Caco-2 (cell line): ENCODE measurements at regions not wholly inside any gene's neighbourhood (a gene's known extent, or its start where the extent isn't known, plus 50 kb on each side); places are given as distances from the start of the nearest gene placed in this dataset.

Source experiments
- BruUV-seq: library from RNA; stranded (reverse); fragments of 400-500 nt; replicated peaks from 2 replicates; lab custom pipeline; 2021; lab: Mats Ljungman, UMichigan
- CTCF ChIA-PET: fragments of 300-600 bp; sonication (Branson Sonifier 250); formaldehyde crosslinking; loops from one replicate; lab custom pipeline; 2022; ENCODE audit warnings: antibody characterized with exemption; lab: Charles Lee
- POLR2A ChIA-PET: fragments of 300-600 bp; sonication (Branson Sonifier 250); formaldehyde crosslinking; loops from one replicate; lab custom pipeline; 2022; ENCODE audit warnings: antibody characterized with exemption; lab: Charles Lee
- DNase-seq, 2 experiments: peaks; one replicate each; pipeline versions ENCODE4 v3.0.0 to v3.0.0-alpha.2; 2020 to 2022
- H3K27me3 ChIP-seq: replicated peaks from 2 replicates; pipeline ENCODE4 v1.6.0; 2011; ENCODE audit warnings: low read length; ENCODE audit not compliant: control insufficient read depth, insufficient read depth
- H3K36me3 ChIP-seq: 2 replicates; pipeline ENCODE4 v1.5.1; 2011; ENCODE audit warnings: low read length; ENCODE audit not compliant: control insufficient read depth, insufficient read depth
- H3K4me1 ChIP-seq: fragments of 250-450 bp; sonication (Bioruptor Pico); 2 replicates; pipeline ENCODE4 v1.5.1; 2020; ENCODE audit warnings: mild to moderate bottlenecking
- H3K4me3 ChIP-seq: 2 replicates; pipeline ENCODE4 v1.5.1; 2011; ENCODE audit warnings: low read depth, mild to moderate bottlenecking, control low read depth, low read length
- H3K9me3 ChIP-seq: fragments of 250-450 bp; sonication (Bioruptor Pico); 2 replicates; pipeline ENCODE4 v1.5.1; 2020; ENCODE audit warnings: mild to moderate bottlenecking, moderate library complexity
- H3K27ac Mint-ChIP-seq: one replicate; pipeline ENCODE4 v1.8.0; 2022; ENCODE audit warnings: mixed read lengths; ENCODE audit not compliant: unreplicated experiment
- H3K27me3 Mint-ChIP-seq: one replicate; pipeline ENCODE4 v1.8.0; 2022; ENCODE audit warnings: mixed read lengths; ENCODE audit not compliant: insufficient read depth, unreplicated experiment
- H3K36me3 Mint-ChIP-seq: one replicate; pipeline ENCODE4 v1.8.0; 2022; ENCODE audit warnings: mild to moderate bottlenecking, mixed read lengths; ENCODE audit not compliant: insufficient read depth, unreplicated experiment
- H3K4me1 Mint-ChIP-seq: one replicate; pipeline ENCODE4 v1.8.0; 2022; ENCODE audit warnings: low read depth, mixed read lengths; ENCODE audit not compliant: unreplicated experiment
- H3K4me3 Mint-ChIP-seq: one replicate; pipeline ENCODE4 v1.8.0; 2022; ENCODE audit warnings: mild to moderate bottlenecking, moderate library complexity, mixed read lengths; ENCODE audit not compliant: unreplicated experiment
- H3K9me3 Mint-ChIP-seq: one replicate; pipeline ENCODE4 v1.8.0; 2022; ENCODE audit warnings: mixed read lengths; ENCODE audit not compliant: unreplicated experiment
- intact Hi-C: fragments of 100-400 bp; cut with micrococcal nuclease; formaldehyde crosslinking; loops from one replicate; pipeline ENCODE4 v1.10.0; 2022; ENCODE audit not compliant: unreplicated experiment
- TF ChIP-seq, protein P1 (sequence below), 2 experiments: fragments of 200-600 bp in 1 of 2; IDR thresholded peaks; 1 replicate in 1 of 2; 2 replicates in 1 of 2; pipeline versions ENCODE4 v1.5.1 to v1.8.0; 2011 to 2022; ENCODE audit warnings: antibody characterized with exemption in 1 of 2, control low read depth in 1 of 2, inconsistent platforms in 1 of 2, low read depth in 1 of 2, low read length in 1 of 2, mild to moderate bottlenecking in 1 of 2, moderate library complexity in 1 of 2; ENCODE audit not compliant: insufficient read depth in 1 of 2, severe bottlenecking in 1 of 2, unreplicated experiment in 1 of 2

DNA sequence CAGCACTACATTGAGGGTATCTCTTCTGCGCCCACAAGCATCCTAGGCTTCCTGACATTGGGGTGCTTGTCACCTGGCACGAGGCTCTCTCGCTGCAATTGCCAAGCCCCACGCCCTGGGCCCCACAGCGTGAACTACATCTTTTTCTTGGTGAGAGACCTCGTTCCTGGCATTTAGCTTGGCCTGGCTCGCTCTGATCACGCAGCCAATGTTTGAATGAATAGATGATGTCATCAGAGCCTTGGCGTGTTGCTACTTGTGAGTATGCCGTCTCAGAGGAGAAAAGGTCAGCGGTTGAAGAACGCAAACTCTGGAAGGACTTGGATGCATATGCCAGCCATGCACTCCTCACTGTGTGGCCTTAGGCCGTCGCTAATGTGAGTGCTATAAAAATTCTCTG lies 150.2 kb upstream of the AUTS2 start:
- Mint-ChIP-seq H3K4me3 (no peak overlapping the region), H3K4me1 (no peaks in the 10 kb centered on the region), H3K27ac (no peak overlapping the region), H3K9me3 (peaks cover 18% of the 10 kb centered on the region), H3K27me3 (no peaks in the 10 kb centered on the region), H3K36me3 (no peaks in the 10 kb centered on the region)
- Histone ChIP-seq H3K4me3 (no peak overlapping the region), H3K4me1 (no peaks in the 10 kb centered on the region), H3K9me3 (no peaks in the 10 kb centered on the region; the same call in 1 of the 2 replicates), H3K36me3 (no peaks in the 10 kb centered on the region), H3K27me3 (no peaks in the 10 kb centered on the region)
- CTCF ChIA-PET: no interaction called here
- intact Hi-C loops: no loop called here
- POLR2A ChIA-PET: no interaction called here
- TF ChIP-seq, protein P1, sequence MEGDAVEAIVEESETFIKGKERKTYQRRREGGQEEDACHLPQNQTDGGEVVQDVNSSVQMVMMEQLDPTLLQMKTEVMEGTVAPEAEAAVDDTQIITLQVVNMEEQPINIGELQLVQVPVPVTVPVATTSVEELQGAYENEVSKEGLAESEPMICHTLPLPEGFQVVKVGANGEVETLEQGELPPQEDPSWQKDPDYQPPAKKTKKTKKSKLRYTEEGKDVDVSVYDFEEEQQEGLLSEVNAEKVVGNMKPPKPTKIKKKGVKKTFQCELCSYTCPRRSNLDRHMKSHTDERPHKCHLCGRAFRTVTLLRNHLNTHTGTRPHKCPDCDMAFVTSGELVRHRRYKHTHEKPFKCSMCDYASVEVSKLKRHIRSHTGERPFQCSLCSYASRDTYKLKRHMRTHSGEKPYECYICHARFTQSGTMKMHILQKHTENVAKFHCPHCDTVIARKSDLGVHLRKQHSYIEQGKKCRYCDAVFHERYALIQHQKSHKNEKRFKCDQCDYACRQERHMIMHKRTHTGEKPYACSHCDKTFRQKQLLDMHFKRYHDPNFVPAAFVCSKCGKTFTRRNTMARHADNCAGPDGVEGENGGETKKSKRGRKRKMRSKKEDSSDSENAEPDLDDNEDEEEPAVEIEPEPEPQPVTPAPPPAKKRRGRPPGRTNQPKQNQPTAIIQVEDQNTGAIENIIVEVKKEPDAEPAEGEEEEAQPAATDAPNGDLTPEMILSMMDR (IDR thresholded peaks at IDR 0.05; ENCODE audit: insufficient read depth in 1 of 2, low read depth in 1 of 2, low read length in 1 of 2, severe bottlenecking in 1 of 2, unreplicated experiment in 1 of 2): no peak
- BruUV-seq: no TSS peak
- no peak for DNase-seq

DNA sequence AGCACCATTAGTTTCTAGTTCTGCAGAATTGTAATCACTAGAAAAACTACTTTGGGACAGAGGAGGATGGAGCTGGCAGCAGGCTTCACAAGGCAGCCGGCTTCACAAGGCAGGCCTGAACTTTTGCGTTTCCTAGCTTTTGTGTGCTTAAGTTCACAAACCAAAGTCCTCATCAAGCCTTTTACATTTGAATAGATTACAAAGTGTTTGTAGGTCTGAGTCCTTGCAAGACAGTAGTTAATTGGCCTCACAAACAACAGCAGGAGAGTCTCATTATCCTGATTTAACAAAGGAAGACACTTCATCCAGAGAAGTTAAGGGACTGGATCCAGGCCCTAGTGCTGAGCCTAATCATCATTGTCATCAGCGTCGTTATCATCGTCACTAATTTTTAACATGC lies 147.8 kb upstream of the AUTS2 start:
- no peaks in the 10 kb centered on the region for H3K9me3 ChIP-seq
- Mint-ChIP-seq H3K27ac (no peak overlapping the region), H3K4me1 (no peaks in the 10 kb centered on the region), H3K27me3 (no peaks in the 10 kb centered on the region), H3K4me3 (no peak overlapping the region), H3K9me3 (peaks cover 5% of the 10 kb centered on the region), H3K36me3 (no peaks in the 10 kb centered on the region)
- no peak for DNase-seq
- no peaks in the 10 kb centered on the region for H3K27me3 ChIP-seq
- H3K4me1 ChIP-seq: no peaks in the 10 kb centered on the region
- BruUV-seq: no TSS peak
- CTCF ChIA-PET: no interaction called here
- POLR2A ChIA-PET: no interaction called here
- no peak overlapping the region for H3K4me3 ChIP-seq
- TF ChIP-seq, protein P1 (IDR thresholded peaks at IDR 0.05; ENCODE audit: insufficient read depth in 1 of 2, low read depth in 1 of 2, low read length in 1 of 2, severe bottlenecking in 1 of 2, unreplicated experiment in 1 of 2): no peak
- intact Hi-C loops: no loop called here
- H3K36me3 ChIP-seq: no peaks in the 10 kb centered on the region

DNA sequence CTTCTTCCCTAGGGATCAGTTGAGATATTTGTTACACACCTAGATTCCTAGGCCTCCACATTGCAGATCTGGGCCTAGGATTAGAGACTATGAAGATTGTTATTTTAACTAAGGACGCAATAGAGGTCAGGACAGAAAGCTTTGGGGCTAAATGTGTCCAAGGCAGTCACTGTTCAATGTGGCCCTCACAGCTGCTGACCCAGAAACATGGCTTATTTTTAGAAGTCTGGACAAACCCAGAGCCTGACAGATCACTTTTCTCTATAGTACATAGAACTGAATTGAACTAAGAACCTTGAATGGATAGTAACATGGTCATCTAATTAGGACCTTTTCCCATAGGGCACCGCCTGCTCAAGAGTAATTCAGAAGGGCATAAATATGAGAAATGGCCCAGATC lies 146.6 kb upstream of the AUTS2 start:
- ChIA-PET CTCF (no interaction called here), POLR2A (no interaction called here)
- H3K4me1 ChIP-seq: no peaks in the 10 kb centered on the region
- no peak overlapping the region for H3K4me3 Mint-ChIP-seq
- H3K36me3 Mint-ChIP-seq: no peaks in the 10 kb centered on the region
- TF ChIP-seq, protein P1 (IDR thresholded peaks at IDR 0.05; ENCODE audit: insufficient read depth in 1 of 2, low read depth in 1 of 2, low read length in 1 of 2, severe bottlenecking in 1 of 2, unreplicated experiment in 1 of 2): no peak
- H3K27me3 ChIP-seq: no peaks in the 10 kb centered on the region
- no peaks in the 10 kb centered on the region for H3K27me3 Mint-ChIP-seq
- H3K9me3 Mint-ChIP-seq: no peaks in the 10 kb centered on the region
- H3K4me1 Mint-ChIP-seq: no peaks in the 10 kb centered on the region
- no peak overlapping the region for H3K4me3 ChIP-seq
- DNase-seq: no peak
- intact Hi-C loops: no loop called here
- H3K27ac Mint-ChIP-seq: no peak overlapping the region
- H3K9me3 ChIP-seq: no peaks in the 10 kb centered on the region
- no TSS peak for BruUV-seq
- H3K36me3 ChIP-seq: no peaks in the 10 kb centered on the region
